ENCODE measurements at regions not wholly inside any gene's neighbourhood (a gene's known extent, or its start where the extent isn't known, plus 50 kb on each side); places are given as distances from the start of the nearest gene placed in this dataset.

- DNase-seq (ENCODE audit: low read depth, low spot score) = no peak
Measured at GRCh38 chr21:35705237-35705887, 355.0 kb downstream of the SETD4 start.

DNA sequence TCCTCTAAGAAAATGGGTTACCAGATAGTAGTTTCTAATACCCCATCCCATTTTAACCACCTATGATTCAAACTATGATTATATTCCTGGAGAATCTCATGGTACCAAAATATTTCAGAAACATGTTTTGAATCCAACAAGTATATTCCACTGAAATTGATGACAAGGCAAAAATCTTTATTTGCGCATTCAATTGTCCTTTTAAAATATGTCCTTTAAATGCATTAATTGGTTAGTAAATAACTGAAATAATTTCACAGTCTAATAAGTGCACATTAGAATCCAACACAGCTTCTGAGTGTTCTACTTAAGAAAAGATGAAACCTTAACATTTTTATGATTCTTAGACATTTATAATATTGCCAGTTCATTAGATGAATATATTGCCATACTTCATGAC is 356.6 kb downstream of the SETD4 start:
- no peak for DNase-seq (ENCODE audit: low read depth, low spot score)

DNA sequence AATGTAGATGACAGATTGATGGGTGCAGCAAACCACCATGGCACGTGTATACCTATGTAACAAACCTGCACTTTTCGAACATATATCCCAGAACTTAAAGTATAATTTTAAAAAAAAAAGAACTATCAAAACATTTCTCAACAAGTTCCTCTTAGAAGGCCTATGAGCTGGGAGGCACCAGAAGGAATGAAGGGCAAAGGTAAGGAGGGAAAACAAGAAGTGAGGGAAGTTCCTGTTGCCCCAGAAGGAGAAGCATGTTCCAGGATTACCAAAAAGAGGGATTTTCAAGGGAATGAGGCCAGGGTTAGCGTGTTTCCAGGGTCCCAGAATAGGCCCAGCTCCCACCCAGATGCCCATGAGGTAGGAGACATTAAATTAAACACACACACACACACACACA is 361.0 kb downstream of the SETD4 start:
- no peak for DNase-seq (ENCODE audit: low read depth, low spot score)

- DNase-seq (ENCODE audit: low read depth, low spot score) = no peak
Measured at GRCh38 chr21:35697321-35697808, 363.0 kb downstream of the SETD4 start.

GRCh38 chr21:35696644-35697043 is 363.7 kb downstream of the SETD4 start:
- DNase-seq (ENCODE audit: low read depth, low spot score) = no peak

- no peak for DNase-seq (ENCODE audit: low read depth, low spot score)
Measured at GRCh38 chr21:35692311-35692710, 368.0 kb downstream of the SETD4 start.

- DNase-seq (ENCODE audit: low read depth, low spot score) = no peak
Measured at GRCh38 chr21:35690436-35690835, 369.9 kb downstream of the SETD4 start.

DNA sequence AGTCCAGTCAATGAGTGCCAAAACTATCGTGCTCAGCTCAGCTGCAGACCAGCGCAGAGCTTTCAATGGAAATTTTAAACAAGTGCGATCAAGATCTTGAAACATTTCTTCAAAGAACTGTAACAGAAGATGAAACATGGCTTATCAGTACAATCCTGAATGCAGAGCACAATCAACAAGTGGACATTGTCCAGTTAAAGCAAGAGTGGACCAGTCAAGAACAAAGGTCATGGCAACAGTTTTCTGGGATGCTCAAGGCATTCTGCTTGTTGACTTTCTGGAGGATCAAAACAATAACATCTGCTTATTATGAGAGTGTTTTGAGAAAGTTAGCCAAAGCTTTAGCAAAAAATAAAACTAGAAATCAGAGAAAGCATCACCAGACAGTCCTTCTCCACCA is 374.2 kb downstream of the SETD4 start:
- DNase-seq (ENCODE audit: low read depth, low spot score) = no peak

DNA sequence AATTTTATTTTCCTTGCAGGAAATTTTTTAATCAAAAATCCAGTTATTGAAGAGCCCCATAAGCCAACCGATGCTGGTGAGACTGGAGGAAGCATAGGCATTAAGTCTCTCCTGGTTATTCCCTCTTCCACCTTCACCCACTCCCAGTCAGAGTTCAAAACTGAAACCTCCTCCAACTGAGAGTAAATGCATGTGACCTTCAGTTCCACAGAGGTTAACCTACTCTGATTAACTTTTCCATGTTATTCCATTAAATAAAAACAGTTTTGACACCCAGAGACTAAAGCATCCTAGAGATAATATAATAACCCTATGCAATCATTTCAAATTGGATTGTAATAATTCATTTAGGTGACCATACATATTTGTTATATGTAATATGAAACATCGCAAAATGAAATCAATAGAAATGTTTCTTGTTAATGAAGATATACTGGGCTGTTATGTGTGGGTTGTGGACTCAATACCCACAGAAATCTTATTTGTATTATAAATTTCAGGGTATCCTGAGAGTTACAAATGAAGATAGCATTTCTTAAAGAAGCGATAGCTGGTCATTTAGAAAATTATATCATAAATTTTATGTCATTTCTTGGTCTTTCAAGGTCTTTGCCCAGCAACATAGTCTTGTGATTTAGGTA is 376.5 kb downstream of the SETD4 start:
- DNase-seq (ENCODE audit: low read depth, low spot score) = no peak

GRCh38 chr21:35682904-35683549 is 377.3 kb downstream of the SETD4 start:
- DNase-seq (ENCODE audit: low read depth, low spot score) = no peak

- no peak for DNase-seq (ENCODE audit: low read depth, low spot score)
Measured at GRCh38 chr21:35681946-35682345, 378.4 kb downstream of the SETD4 start.

DNA sequence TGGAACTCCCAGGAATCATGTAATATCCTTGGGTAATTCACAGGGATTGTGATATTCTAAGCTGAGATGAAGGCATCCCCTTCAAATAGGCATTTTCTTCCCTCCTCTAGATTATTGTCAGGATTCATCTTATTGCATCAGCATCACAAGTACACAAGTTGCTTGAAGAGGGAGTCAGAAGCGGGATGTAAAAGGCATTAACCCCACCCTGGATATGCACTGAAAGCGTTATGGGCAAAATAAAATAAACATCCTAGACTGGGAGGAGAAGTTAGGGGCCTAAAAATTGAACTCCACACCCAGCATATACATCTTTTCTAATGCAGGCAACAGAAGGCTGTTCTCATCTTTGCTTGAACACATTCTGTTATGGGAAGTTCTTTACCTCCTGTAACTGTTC is 381.2 kb downstream of the SETD4 start:
- no peak for DNase-seq (ENCODE audit: low read depth, low spot score)

DNA sequence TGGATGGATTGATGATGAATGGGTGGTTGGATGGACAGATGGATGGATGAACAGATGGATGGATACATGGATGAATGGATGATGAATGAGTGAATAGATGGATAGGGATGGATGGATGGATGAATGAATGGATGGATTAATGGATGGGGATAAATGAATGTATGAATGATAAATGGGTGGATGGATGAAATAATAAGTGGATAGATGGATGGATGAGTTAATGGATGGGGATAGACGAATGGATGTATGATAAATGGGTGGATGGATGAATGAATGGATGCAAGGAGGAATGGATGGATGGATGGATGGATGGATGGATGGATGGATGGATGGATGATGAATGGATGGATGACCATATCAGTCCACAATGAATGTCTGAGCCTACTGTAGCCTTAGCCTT is 381.9 kb downstream of the SETD4 start:
- no peak for DNase-seq (ENCODE audit: low read depth, low spot score)

GRCh38 chr21:35677298-35677841 is 383.0 kb downstream of the SETD4 start:
- DNase-seq (ENCODE audit: low read depth, low spot score) = no peak

DNA sequence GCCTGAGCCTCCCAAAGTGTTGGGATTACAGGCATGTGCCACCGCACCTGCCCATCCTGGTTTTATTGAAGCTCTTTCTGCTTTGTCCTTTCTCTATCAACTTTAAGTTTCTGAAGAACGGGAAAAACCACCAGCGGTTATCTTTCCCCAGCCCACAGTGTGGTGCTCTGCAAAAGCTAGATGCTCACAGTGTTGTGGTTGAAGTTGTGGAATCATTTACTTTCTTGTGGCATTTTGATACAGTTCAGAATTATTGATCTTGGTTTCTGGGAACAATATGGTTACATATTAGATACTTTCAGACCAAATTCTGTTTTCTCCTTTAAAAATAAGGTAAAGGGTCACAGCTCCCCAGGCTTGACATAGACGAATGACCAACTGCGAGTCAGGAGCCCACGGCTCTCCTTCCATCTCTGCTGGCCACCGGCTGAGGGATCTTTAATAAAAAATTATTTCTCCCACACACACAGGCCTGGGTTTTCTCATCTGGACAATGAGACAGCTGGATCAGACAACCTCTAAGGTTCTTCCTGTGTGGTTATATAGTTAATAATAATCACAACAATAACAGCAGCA is 385.3 kb downstream of the SETD4 start:
- DNase-seq (ENCODE audit: low read depth, low spot score) = no peak

DNA sequence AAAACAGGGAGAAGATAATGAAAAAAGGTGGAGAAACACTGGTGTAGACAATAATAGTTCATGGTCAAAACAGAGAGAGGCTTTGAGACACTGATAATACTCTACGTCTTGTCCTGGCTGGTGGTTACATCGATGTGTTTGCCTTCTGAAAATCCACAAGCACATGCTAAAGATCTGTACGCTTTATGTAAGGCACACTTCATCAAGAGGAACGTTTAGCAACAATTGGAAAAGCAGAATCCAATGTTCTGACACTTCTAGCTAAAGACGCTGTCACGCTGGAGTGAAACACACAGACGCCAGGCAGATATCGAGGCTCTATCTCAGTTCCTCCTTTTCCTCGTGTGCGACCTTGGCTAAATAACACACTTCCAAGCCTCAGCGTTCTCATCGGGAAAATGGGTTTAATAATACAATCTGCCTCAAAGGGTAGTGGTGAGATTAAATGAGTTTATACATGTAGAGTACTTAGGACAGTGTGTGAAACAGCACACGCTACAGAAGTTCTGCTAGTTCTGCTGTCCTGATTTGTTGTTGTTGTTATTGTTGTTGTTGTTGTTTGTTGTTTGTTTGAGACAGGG is 386.1 kb downstream of the SETD4 start:
- DNase-seq (ENCODE audit: low read depth, low spot score) = no peak

DNA sequence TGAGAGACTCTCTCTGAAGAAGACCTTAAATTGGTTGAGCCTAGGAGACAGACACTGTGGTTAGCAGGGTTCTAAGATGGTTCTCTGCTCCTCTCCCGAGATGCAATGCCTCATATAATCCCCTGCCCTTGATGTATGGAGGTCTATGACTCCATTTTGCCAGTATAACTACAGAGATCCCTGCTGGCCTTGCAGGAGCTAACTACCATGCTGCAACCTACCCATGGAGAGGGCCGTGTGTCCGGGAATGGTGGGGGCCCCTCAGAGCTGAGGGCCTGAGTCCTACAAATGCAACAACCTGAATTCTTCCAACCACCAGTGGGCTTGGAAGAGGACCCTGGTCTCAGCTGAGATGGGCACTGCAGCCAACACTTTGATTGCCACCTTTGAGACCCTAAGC is 388.0 kb downstream of the SETD4 start:
- no peak for DNase-seq (ENCODE audit: low read depth, low spot score)

DNA sequence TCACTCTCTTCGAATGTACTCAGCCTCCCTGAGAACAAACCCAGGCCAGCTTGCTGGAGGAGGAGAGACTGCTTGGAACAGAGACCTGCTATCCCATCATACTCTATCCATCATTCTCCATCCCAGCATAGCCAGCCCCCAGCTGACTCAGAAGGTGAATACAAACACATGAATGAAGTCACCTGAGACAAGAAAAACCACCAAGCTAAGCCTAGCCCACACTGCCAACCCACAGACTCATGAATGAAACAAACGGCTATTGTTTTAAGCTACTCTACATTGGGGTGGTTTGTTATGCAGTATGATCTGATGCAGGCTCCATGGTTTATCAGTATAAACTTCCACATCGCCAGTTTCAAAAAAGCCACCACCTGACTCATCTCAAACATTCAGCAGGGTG is 395.6 kb downstream of the SETD4 start:
- DNase-seq (ENCODE audit: low read depth, low spot score) = no peak

- DNase-seq (ENCODE audit: low read depth, low spot score) = no peak
Measured at GRCh38 chr21:35663856-35664606, 396.3 kb downstream of the SETD4 start.

DNA sequence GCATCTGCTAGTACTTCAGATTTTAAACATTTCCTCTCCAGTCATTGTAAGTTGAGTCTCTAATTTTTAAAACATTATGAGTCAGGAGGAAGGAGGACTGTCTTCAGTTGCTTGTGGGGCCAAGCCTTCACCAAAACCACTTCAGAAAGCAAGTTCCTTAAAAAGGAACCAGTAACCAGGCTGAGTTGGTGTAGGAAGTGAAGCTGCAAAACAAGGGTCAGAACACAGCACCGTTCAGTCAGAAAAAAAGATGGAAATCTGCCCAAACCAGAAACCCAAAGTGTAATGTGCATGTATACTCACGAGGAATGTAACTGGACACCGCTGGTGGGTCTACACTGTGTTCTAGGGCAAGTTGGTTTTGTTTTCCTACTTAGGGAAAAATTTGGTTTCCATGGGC is 402.1 kb downstream of the SETD4 start:
- no peak for DNase-seq (ENCODE audit: low read depth, low spot score)

DNA sequence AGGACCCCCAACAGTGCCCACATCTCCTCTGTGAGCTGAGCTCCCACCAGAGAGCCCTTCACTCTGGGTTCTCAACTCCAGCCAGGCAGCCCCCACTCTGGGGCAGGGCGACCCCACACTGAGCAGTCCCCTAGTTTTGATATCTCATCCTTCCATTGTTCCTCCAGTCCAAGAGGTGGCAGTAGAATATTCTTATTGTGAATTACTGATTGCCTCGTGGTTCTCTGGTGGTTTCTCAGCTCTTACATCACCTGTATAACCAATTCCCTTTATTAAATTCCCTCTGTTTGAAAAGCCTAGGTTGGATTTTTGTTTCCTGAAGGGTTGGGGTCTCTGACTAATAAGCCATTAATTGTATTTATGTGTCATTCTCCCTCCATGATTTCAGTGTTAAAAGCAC is 407.5 kb downstream of the SETD4 start:
- DNase-seq (ENCODE audit: low read depth, low spot score) = no peak

Data from pulmonary artery endothelial cell (primary cell).